ENCODE measurements at regions not wholly inside any gene's neighbourhood (a gene's known extent, or its start where the extent isn't known, plus 50 kb on each side); places are given as distances from the start of the nearest gene placed in this dataset.

- no peak for TF ChIP-seq CTCF (IDR thresholded peaks at IDR 0.05; ENCODE audit: extremely low read depth, low read depth, low read length)
- Histone ChIP-seq H4K20me1 (ENCODE audit: insufficient read depth, low read length) (no peaks in the 10 kb centered on the region), H3K79me2 (ENCODE audit: insufficient read depth, low read length) (no peaks in the 10 kb centered on the region), H3K4me1 (ENCODE audit: insufficient read depth, low read length) (no peaks in the 10 kb centered on the region), H2AFZ (ENCODE audit: low read length) (no peak overlapping the region), H3K36me3 (ENCODE audit: insufficient read depth, low read length) (no peaks in the 10 kb centered on the region), H3K27ac (ENCODE audit: low read depth, low read length) (no peak overlapping the region), H3K4me3 (ENCODE audit: insufficient read depth, low read length) (no peak overlapping the region), H3K9me3 (ENCODE audit: low read depth, low read length) (no peaks in the 10 kb centered on the region), H3K27me3 (ENCODE audit: insufficient read depth, low read length) (no peaks in the 10 kb centered on the region), H3K4me2 (ENCODE audit: insufficient read depth, low read length) (no peak overlapping the region)
- no peak for DNase-seq (ENCODE audit: insufficient read length, low spot score, missing footprints)
Measured at GRCh38 chr13:33366469-33367062, 81.0 kb upstream of the STARD13 start.

- no peaks in the 10 kb centered on the region for H3K36me3 ChIP-seq (ENCODE audit: insufficient read depth, low read length)
Measured at GRCh38 chr13:33367171-33367895, 81.8 kb upstream of the STARD13 start.

DNA sequence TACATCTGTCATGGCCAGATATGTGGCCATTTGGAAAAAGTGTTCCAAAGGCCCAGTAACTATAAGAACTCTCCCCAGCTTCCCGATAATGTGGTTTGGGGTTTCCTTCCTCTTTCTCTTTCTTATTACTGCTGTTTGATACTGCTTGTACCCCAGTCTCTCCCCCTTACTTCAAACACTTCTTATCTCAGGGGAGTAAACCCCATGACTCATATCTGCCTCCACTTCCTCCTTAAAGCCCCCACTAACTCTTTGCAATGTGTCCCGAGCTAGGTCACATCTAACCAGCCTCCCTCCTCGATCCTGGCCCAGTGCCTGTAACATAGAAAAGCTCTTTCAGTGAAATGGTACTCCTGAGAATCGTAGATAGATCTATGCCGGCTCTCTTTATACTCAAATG lies 82.4 kb upstream of the STARD13 start:
- Histone ChIP-seq H4K20me1 (ENCODE audit: insufficient read depth, low read length) (no peaks in the 10 kb centered on the region), H3K4me1 (ENCODE audit: insufficient read depth, low read length) (no peaks in the 10 kb centered on the region), H3K4me3 (ENCODE audit: insufficient read depth, low read length) (peak overlapping the region; percentile 7), H2AFZ (ENCODE audit: low read length) (peak overlapping the region; percentile 76), H3K36me3 (ENCODE audit: insufficient read depth, low read length) (no peaks in the 10 kb centered on the region), H3K4me2 (ENCODE audit: insufficient read depth, low read length) (peak overlapping the region; percentile 52), H3K79me2 (ENCODE audit: insufficient read depth, low read length) (no peaks in the 10 kb centered on the region), H3K27ac (ENCODE audit: low read depth, low read length) (no peak overlapping the region), H3K27me3 (ENCODE audit: insufficient read depth, low read length) (no peaks in the 10 kb centered on the region), H3K9me3 (ENCODE audit: low read depth, low read length) (no peaks in the 10 kb centered on the region)
- TF ChIP-seq CTCF (IDR thresholded peaks at IDR 0.05; ENCODE audit: extremely low read depth, low read depth, low read length) = no peak
- DNase-seq (ENCODE audit: insufficient read length, low spot score, missing footprints) = no peak

More at GRCh38 chr13:33367171-33367895, 81.8 kb upstream of the STARD13 start:
- Histone ChIP-seq H2AFZ (ENCODE audit: low read length) (peak overlapping the region; percentile 76), H3K9me3 (ENCODE audit: low read depth, low read length) (no peaks in the 10 kb centered on the region), H3K79me2 (ENCODE audit: insufficient read depth, low read length) (no peaks in the 10 kb centered on the region), H4K20me1 (ENCODE audit: insufficient read depth, low read length) (no peaks in the 10 kb centered on the region), H3K4me3 (ENCODE audit: insufficient read depth, low read length) (no peak overlapping the region), H3K27ac (ENCODE audit: low read depth, low read length) (no peak overlapping the region), H3K4me1 (ENCODE audit: insufficient read depth, low read length) (no peaks in the 10 kb centered on the region), H3K4me2 (ENCODE audit: insufficient read depth, low read length) (peak overlapping the region; percentile 52), H3K27me3 (ENCODE audit: insufficient read depth, low read length) (no peaks in the 10 kb centered on the region)
- no peak for DNase-seq (ENCODE audit: insufficient read length, low spot score, missing footprints)
- TF ChIP-seq CTCF (IDR thresholded peaks at IDR 0.05; ENCODE audit: extremely low read depth, low read depth, low read length) = no peak

- Histone ChIP-seq H3K4me1 (ENCODE audit: insufficient read depth, low read length) (no peaks in the 10 kb centered on the region), H3K27ac (ENCODE audit: low read depth, low read length) (no peak overlapping the region), H3K4me2 (ENCODE audit: insufficient read depth, low read length) (no peak overlapping the region), H3K36me3 (ENCODE audit: insufficient read depth, low read length) (no peaks in the 10 kb centered on the region), H3K4me3 (ENCODE audit: insufficient read depth, low read length) (no peak overlapping the region), H3K27me3 (ENCODE audit: insufficient read depth, low read length) (no peaks in the 10 kb centered on the region), H4K20me1 (ENCODE audit: insufficient read depth, low read length) (no peaks in the 10 kb centered on the region), H3K9me3 (ENCODE audit: low read depth, low read length) (no peaks in the 10 kb centered on the region), H2AFZ (ENCODE audit: low read length) (no peak overlapping the region), H3K79me2 (ENCODE audit: insufficient read depth, low read length) (no peaks in the 10 kb centered on the region)
- DNase-seq (ENCODE audit: insufficient read length, low spot score, missing footprints) = no peak
- TF ChIP-seq CTCF (IDR thresholded peaks at IDR 0.05; ENCODE audit: extremely low read depth, low read depth, low read length) = no peak
Measured at GRCh38 chr13:33369073-33369472, 83.5 kb upstream of the STARD13 start.

Measured in osteoblast (primary cell).